Neuronal stem cell (in vitro differentiated cells): ENCODE measurements at regions not wholly inside any gene's neighbourhood (a gene's known extent, or its start where the extent isn't known, plus 50 kb on each side); places are given as distances from the start of the nearest gene placed in this dataset.

Experiments used
- DNase-seq: peaks from one replicate; pipeline ENCODE4 v3.0.0-alpha.2; 2013; ENCODE audit warnings: low spot score
- H2AFZ ChIP-seq: one replicate; pipeline ENCODE4 v1.6.1; 2013; ENCODE audit warnings: mild to moderate bottlenecking, low read length, inconsistent platforms
- H2AK5ac ChIP-seq: 2 replicates; pipeline ENCODE4 v1.6.1; 2013; ENCODE audit warnings: low read depth, mild to moderate bottlenecking, inconsistent platforms, low read length, moderate library complexity, mixed read lengths
- H2BK120ac ChIP-seq: 2 replicates; pipeline ENCODE4 v1.6.1; 2013; ENCODE audit warnings: low read depth, mild to moderate bottlenecking, inconsistent platforms, low read length, moderate library complexity, mixed read lengths
- H2BK12ac ChIP-seq: one replicate; pipeline ENCODE4 v1.6.1; 2013; ENCODE audit warnings: low read length, inconsistent platforms
- H2BK15ac ChIP-seq: 2 replicates; pipeline ENCODE4 v1.6.1; 2013; ENCODE audit warnings: mild to moderate bottlenecking, low read length, inconsistent platforms, mixed read lengths
- H2BK5ac ChIP-seq: one replicate; pipeline ENCODE4 v1.6.1; 2013; ENCODE audit warnings: inconsistent platforms, mild to moderate bottlenecking, low read length, moderate library complexity
- H3K14ac ChIP-seq: one replicate; pipeline ENCODE4 v1.6.1; 2013; ENCODE audit warnings: low read length, inconsistent platforms
- H3K18ac ChIP-seq: 2 replicates; pipeline ENCODE4 v1.6.1; 2013; ENCODE audit warnings: low read length, inconsistent platforms
- H3K23ac ChIP-seq: 2 replicates; pipeline ENCODE4 v1.6.1; 2013; ENCODE audit warnings: low read depth, mild to moderate bottlenecking, mixed read lengths, low read length, inconsistent platforms; ENCODE audit not compliant: poor library complexity
- H3K27ac ChIP-seq: replicated peaks from 3 replicates; pipeline ENCODE4 v1.5.1; 2013; ENCODE audit warnings: low read length, inconsistent platforms
- H3K27me3 ChIP-seq, 3 experiments: 2 replicates each; pipeline ENCODE4 v1.6.1; 2013; ENCODE audit warnings: low read length in 3 of 3, mild to moderate bottlenecking in 2 of 3, inconsistent platforms in 1 of 3, low read depth in 1 of 3, mixed read lengths in 1 of 3, moderate library complexity in 1 of 3; ENCODE audit not compliant: control insufficient read depth in 3 of 3, insufficient read depth in 3 of 3
- H3K36me3 ChIP-seq, 2 donors: replicated peaks in 1 of 2; 2 replicates each; pipeline ENCODE4 v1.6.1; 2013; ENCODE audit warnings: low read length in 2 of 2; ENCODE audit not compliant: control insufficient read depth in 2 of 2, insufficient read depth in 2 of 2
- H3K4ac ChIP-seq: 2 replicates; pipeline ENCODE4 v1.6.1; 2013; ENCODE audit warnings: inconsistent platforms, mild to moderate bottlenecking, low read length, moderate library complexity
- H3K4me1 ChIP-seq, 2 donors: 1 replicate in 1 of 2; 2 replicates in 1 of 2; pipeline ENCODE4 v1.6.1; 2013; ENCODE audit warnings: low read length in 2 of 2, low read depth in 1 of 2; ENCODE audit not compliant: control insufficient read depth in 2 of 2, insufficient read depth in 1 of 2
- H3K4me2 ChIP-seq: one replicate; pipeline ENCODE4 v1.6.1; 2013; ENCODE audit warnings: mild to moderate bottlenecking, low read length, inconsistent platforms; ENCODE audit not compliant: insufficient read depth, poor library complexity, severe bottlenecking
- H3K4me3 ChIP-seq, 2 donors: 2 replicates each; pipeline ENCODE4 v1.5.1; 2013; ENCODE audit warnings: low read length in 2 of 2, mild to moderate bottlenecking in 2 of 2, inconsistent platforms in 1 of 2, moderate library complexity in 1 of 2
- H3K79me1 ChIP-seq: one replicate; pipeline ENCODE4 v1.6.1; 2013; ENCODE audit warnings: low read depth, mild to moderate bottlenecking, inconsistent platforms, low read length, moderate library complexity
- H3K9ac ChIP-seq: one replicate; pipeline ENCODE4 v1.6.1; 2013; ENCODE audit warnings: mild to moderate bottlenecking, low read depth, low read length, inconsistent platforms; ENCODE audit not compliant: poor library complexity
- H3K9me3 ChIP-seq, 2 donors: replicated peaks in 1 of 2; 2 replicates each; pipeline versions ENCODE3 to v1.6.1; 2013; ENCODE audit warnings: low read length in 2 of 2, mild to moderate bottlenecking in 2 of 2, inconsistent platforms in 1 of 2, low read depth in 1 of 2, mixed read lengths in 1 of 2, moderate library complexity in 1 of 2; ENCODE audit not compliant: control insufficient read depth in 2 of 2, insufficient read depth in 1 of 2
- H4K8ac ChIP-seq: one replicate; pipeline ENCODE4 v1.6.1; 2013; ENCODE audit warnings: low read depth, mild to moderate bottlenecking, inconsistent platforms, low read length, moderate library complexity
- H4K91ac ChIP-seq: one replicate; pipeline ENCODE4 v1.6.1; 2013; ENCODE audit warnings: low read length, low read depth, mild to moderate bottlenecking, inconsistent platforms; ENCODE audit not compliant: poor library complexity
- WGBS, 2 donors: extraction: QIAGEN DNeasy Blood & Tissue Kit; methylation state at CpG; one replicate each; pipeline ENCODE4 v1.1.7; 2013; ENCODE audit warnings: missing lambda C conversion rate in 2 of 2, mixed read lengths in 1 of 2; ENCODE audit not compliant: insufficient read length in 2 of 2, insufficient replicate concordance in 1 of 2; ENCODE audit errors: extremely low coverage in 2 of 2; 5-methylcytosine and 5-hydroxymethylcytosine counted together

- H3K36me3 ChIP-seq = no peaks in the 10 kb centered on the region
- no peaks in the 10 kb centered on the region for H3K9me3 ChIP-seq
- no peak overlapping the region for H3K4me2 ChIP-seq
- no peak for DNase-seq
- no CpG with 5 or more reads among the region's 6 CpGs for WGBS, 2 donors
- H3K9ac ChIP-seq = no peak overlapping the region
- no peaks in the 10 kb centered on the region for H3K4me1 ChIP-seq
- H3K79me1 ChIP-seq = no peaks in the 10 kb centered on the region
- H3K14ac ChIP-seq = no peak overlapping the region
- no peak overlapping the region for H3K23ac ChIP-seq
- no peak overlapping the region for H2BK15ac ChIP-seq
- no peak overlapping the region for H3K18ac ChIP-seq
- H2BK5ac ChIP-seq = no peak overlapping the region
- no peaks in the 10 kb centered on the region for H3K27me3 ChIP-seq
- no peak overlapping the region for H2BK12ac ChIP-seq
- no peak overlapping the region for H2BK120ac ChIP-seq
- no peak overlapping the region for H3K27ac ChIP-seq
- no peak overlapping the region for H2AFZ ChIP-seq
- no peak overlapping the region for H3K4ac ChIP-seq
- H4K91ac ChIP-seq = no peak overlapping the region
- H2AK5ac ChIP-seq = no peak overlapping the region
- H4K8ac ChIP-seq = no peak overlapping the region
- no peak overlapping the region for H3K4me3 ChIP-seq
Observed at GRCh38 chr5:8650186-8650585, 781.2 kb downstream of the MTRR start.

GRCh38 chr5:8660133-8660893 is 791.4 kb downstream of the MTRR start:
- no peak overlapping the region for H2AFZ ChIP-seq
- no peak overlapping the region for H3K4me3 ChIP-seq
- H2BK12ac ChIP-seq = no peak overlapping the region
- H3K27ac ChIP-seq = no peak overlapping the region
- H2BK15ac ChIP-seq = no peak overlapping the region
- no peak overlapping the region for H4K91ac ChIP-seq
- H3K23ac ChIP-seq = no peak overlapping the region
- no CpG with 5 or more reads among the region's 4 CpGs for WGBS, 2 donors
- H2BK120ac ChIP-seq = no peak overlapping the region
- no peaks in the 10 kb centered on the region for H3K36me3 ChIP-seq
- H3K9me3 ChIP-seq = no peaks in the 10 kb centered on the region
- no peak overlapping the region for H4K8ac ChIP-seq
- H2AK5ac ChIP-seq = no peak overlapping the region
- H3K79me1 ChIP-seq = no peaks in the 10 kb centered on the region
- no peaks in the 10 kb centered on the region for H3K4me1 ChIP-seq
- DNase-seq = no peak
- H3K14ac ChIP-seq = no peak overlapping the region
- no peaks in the 10 kb centered on the region for H3K27me3 ChIP-seq
- no peak overlapping the region for H3K4ac ChIP-seq
- no peak overlapping the region for H2BK5ac ChIP-seq
- no peak overlapping the region for H3K18ac ChIP-seq
- no peak overlapping the region for H3K9ac ChIP-seq
- no peak overlapping the region for H3K4me2 ChIP-seq

GRCh38 chr5:8663374-8663773 is 794.4 kb downstream of the MTRR start:
- no peak overlapping the region for H2BK12ac ChIP-seq
- H3K9me3 ChIP-seq = no peaks in the 10 kb centered on the region
- no peak overlapping the region for H2BK120ac ChIP-seq
- no peak overlapping the region for H3K4me2 ChIP-seq
- H3K36me3 ChIP-seq = no peaks in the 10 kb centered on the region
- H3K4ac ChIP-seq = no peak overlapping the region
- H4K91ac ChIP-seq = no peak overlapping the region
- no peak for DNase-seq
- H3K23ac ChIP-seq = no peak overlapping the region
- H2BK5ac ChIP-seq = no peak overlapping the region
- no peak overlapping the region for H3K18ac ChIP-seq
- no peaks in the 10 kb centered on the region for H3K4me1 ChIP-seq
- no peak overlapping the region for H3K9ac ChIP-seq
- H2AFZ ChIP-seq = no peak overlapping the region
- no peak overlapping the region for H3K27ac ChIP-seq
- no peak overlapping the region for H2AK5ac ChIP-seq
- H2BK15ac ChIP-seq = no peak overlapping the region
- H3K79me1 ChIP-seq = no peaks in the 10 kb centered on the region
- H3K14ac ChIP-seq = no peak overlapping the region
- H3K27me3 ChIP-seq = no peaks in the 10 kb centered on the region
- no peak overlapping the region for H4K8ac ChIP-seq
- WGBS, 2 donors = no CpG with 5 or more reads among the region's 6 CpGs
- H3K4me3 ChIP-seq = no peak overlapping the region

GRCh38 chr5:8675182-8675581 is 806.2 kb downstream of the MTRR start:
- Histone ChIP-seq H3K36me3 (no peaks in the 10 kb centered on the region), H3K27ac (no peak overlapping the region), H3K23ac (no peak overlapping the region), H3K9ac (no peak overlapping the region), H3K27me3 (no peaks in the 10 kb centered on the region), H3K4me1 (no peaks in the 10 kb centered on the region), H3K79me1 (no peaks in the 10 kb centered on the region), H3K9me3 (no peaks in the 10 kb centered on the region), H3K4me2 (no peak overlapping the region), H2BK120ac (no peak overlapping the region), H2AFZ (no peak overlapping the region), H2BK12ac (no peak overlapping the region), H2BK5ac (no peak overlapping the region), H3K14ac (no peak overlapping the region), H3K4ac (no peak overlapping the region), H4K8ac (no peak overlapping the region), H2BK15ac (no peak overlapping the region), H2AK5ac (no peak overlapping the region), H3K4me3 (no peak overlapping the region), H3K18ac (no peak overlapping the region), H4K91ac (no peak overlapping the region)
- DNase-seq = no peak
- WGBS, 2 donors = no CpG with 5 or more reads among the region's 2 CpGs
